CD4-positive, alpha-beta T cell treated with Interferon alpha-2 for 1 hour (primary cell): ENCODE measurements at regions not wholly inside any gene's neighbourhood (a gene's known extent, or its start where the extent isn't known, plus 50 kb on each side); places are given as distances from the start of the nearest gene placed in this dataset.
"Not testable (repeated sequence)": the region's sequence is repeated elsewhere in the genome, so short reads cannot be mapped to it uniquely, and the experiment has no call there.

Experiments used
- DNase-seq, 2 donors: peaks; one replicate each; pipeline ENCODE4 v3.0.0-alpha.2; 2020 to 2022

GRCh38 chr15:84421513-84422181 is 179.2 kb upstream of the ZSCAN2 start:
- DNase-seq: not testable (repeated sequence)

DNA sequence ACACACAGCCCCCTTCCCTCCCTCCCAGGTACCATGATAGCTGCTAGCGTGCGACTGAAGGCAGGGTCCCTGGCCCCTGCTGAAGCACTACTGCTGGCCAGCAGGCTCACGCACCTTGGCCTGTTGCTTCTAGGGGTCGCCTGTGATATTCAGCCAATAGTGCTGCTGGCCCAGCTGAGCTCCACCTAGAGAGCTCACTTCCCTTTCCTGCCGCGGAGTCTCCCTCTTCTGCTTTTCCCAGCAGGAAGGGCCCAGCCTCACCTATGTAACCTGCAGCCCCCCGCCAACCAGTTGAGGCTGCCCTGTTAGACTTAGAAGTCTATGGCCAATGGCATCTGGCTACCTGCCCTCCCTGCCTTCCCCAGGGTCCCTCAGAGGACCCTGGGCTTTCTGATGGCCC is 175.5 kb upstream of the ZSCAN2 start:
- not testable (repeated sequence) for DNase-seq

DNA sequence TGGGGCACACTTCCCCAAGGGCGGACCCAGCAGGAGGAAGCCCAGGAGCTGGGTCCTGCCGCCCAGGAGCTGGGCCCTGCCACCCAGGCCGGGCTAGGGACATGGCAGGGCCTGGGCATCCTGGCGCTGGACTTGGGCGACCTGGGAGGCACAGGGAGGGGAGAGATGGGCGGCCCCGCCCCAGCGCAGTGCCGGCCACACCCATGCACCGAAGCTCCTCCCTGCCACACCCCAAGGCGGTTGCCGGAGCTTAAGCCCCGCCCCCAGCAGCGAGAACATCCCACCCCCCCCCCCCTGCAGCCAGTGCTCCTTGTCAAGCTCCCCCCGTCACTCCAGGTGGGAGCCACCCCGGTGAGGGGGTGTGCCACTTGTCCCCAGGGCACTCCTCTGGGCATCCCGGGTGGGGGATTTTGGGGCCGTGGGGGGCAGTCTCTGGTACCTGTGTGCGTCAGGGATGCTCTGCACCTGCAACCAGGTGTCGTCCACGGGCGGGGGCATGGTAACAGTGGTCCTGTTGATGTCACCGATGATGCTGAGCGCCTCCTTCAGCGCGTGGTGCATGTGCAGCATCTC is 127.4 kb upstream of the ZSCAN2 start:
- DNase-seq: not testable (repeated sequence)

GRCh38 chr15:84476364-84477033 is 124.3 kb upstream of the ZSCAN2 start:
- not testable (repeated sequence) for DNase-seq

DNA sequence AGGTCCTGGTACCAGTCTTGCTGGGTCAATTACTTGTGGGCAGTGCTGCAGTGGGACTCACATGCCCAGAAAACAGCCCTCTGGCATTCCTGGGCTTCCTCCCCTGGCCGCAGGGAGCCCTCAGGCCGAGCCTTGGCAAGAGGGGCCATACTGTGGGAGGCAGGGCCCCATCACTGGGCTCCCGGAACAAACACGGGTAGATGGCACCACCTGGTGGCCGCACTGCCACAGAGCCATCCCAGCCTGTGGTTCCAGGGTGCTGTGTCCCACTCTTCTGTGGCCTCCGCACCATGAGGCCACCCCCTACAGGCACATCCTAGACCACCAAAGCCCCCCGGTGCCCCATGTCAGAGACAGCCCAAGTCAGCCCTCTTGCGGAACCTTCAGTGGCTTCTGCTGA is 123.3 kb upstream of the ZSCAN2 start:
- DNase-seq: not testable (repeated sequence)

DNA sequence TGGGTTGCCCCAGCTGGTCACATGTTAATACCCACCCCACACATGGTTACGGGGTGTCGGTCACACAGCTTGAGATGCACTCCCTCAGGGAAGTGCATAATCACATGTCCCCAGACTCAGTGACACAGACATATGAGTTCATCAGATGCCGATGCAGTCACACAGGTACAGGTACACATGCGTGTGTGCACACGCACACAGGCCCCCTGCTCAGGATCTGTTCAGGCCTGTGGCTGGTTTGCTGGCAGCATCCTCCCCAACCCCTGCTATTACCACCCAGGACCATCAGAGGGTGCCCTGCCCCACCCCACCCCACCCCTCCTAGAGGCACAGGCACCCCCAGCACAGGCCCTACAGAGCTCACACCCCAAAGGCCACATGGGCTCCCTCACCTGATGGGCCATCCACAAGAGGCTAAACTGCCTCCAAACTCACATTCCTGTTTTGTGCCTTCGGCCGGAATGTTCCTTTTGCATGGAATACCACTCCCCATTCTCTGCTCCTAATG is 120.6 kb upstream of the ZSCAN2 start:
- DNase-seq: not testable (repeated sequence)

DNA sequence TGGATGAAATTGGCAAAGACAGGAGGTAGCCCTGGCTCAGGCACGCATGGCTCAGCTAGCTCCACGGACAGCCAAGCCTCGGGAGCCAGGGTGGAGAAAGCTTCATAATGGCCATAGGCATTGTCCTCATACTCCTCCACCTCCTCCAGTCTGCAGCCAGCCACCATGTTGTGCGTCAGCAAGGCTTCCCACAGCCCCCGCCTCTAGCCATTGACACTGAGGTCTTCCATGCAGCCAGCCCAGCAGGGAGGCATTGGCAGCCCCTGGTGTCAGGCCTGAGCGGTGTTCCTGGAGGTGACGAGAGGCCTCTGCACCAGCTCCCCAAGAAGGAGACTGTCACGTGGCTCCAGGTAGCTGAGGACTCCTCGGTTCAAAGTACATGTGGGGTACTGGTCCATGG is 117.0 kb upstream of the ZSCAN2 start:
- not testable (repeated sequence) for DNase-seq

DNA sequence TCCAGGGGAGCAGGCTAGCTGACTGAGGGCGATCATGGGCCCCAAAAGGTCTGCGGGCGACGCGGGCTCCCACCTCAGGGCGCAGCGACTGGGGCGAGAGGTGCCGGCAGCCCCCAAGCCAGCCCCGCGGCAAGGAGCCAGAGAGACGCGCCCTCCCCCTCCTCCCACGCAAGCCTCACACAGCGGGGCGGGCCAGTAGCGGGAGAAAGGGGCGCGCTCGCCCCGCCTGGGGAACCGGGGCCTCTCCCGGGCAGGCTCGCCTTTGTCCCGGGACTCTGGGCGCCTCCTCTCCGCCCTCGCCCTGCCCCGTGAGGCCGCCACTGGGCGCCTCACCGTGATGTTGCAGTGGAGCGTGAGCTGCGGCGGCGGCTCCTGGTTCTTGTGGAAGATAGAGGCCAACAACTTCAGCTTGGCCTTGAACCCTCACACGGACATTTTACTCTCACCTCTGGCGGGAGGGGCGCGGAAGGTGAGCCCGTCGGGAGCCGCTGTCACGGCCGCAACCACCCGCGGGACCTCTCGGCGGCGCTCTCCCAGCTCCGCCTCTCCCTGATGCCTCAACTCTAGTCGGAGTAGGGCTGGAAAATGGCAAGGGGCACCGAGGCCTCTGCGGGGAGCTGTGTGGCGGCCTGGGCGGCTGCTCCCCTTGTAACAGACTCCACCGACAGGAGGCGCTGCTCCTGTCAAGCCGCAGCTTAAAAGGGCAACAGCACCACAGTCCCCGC is 100.5 kb upstream of the ZSCAN2 start:
- DNase-seq: peak in 1 of 2 donors; percentile 15

GRCh38 chr15:84503101-84503500 is 97.7 kb upstream of the ZSCAN2 start:
- DNase-seq: not testable (repeated sequence)

- DNase-seq: not testable (repeated sequence)
Observed at GRCh38 chr15:84505552-84505951, 95.3 kb upstream of the ZSCAN2 start.

- DNase-seq: not testable (repeated sequence)
Observed at GRCh38 chr15:84512324-84512723, 88.5 kb upstream of the ZSCAN2 start.

- not testable (repeated sequence) for DNase-seq
Observed at GRCh38 chr15:84516773-84517172, 84.0 kb upstream of the ZSCAN2 start.

DNA sequence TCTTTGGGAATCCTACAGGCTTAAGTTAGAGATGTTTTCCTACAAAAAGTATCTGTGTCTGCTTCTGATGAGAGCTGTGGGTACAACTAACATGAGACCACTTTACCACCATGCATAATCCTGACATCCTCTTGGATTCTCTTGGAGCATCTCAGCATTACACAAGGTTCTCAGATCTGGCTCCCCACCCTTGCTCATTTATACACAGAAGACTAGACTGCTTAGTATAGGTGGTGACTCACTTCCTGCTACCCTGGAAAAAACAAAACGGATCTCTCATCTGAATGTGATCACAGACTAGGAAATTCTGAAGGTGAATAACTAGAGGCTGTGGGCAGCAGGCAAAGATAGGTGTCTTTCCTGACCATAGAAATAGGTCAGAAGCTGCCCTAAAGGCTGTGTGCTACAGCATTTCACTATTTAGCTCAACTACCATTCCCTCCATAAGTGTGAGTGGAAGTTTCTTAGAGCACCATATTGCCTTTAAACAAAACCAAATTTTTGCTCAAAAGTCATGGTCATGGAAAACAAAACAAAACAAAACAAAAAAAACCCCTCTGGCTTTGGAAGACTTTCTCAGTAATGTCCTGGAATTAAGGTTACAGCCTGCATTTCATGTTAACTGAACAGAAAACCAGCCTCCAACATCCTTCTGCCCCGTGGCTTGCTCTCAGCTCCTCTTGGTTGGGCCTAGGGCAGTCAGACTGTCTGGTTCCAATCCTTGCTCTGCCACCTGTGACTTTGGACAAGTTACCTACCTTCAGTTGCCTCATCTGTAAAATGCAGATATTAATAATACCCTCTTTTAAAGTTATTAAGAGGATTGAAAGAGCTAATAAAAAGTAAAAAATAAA is 75.1 kb upstream of the ZSCAN2 start:
- peak in 1 of 2 donors; percentile 3 for DNase-seq

DNA sequence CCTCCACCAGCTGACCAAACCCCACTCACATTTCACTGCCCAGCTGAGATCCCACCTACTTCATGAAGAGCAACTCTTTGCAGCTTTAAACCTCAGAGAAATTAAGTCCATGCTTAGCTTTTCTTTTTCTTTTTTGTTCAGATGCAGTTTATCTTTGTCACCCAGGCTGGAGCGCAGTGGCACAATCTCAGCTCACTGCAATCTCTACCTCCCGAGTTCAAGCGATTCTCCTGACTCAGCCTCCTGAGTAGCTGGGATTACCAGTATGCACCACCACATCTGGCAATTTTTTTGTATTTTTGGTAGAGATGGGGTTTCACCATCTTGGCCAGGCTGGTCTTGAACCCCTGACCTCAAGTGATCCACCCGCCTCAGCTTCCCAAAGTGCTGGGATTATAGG is 70.1 kb upstream of the ZSCAN2 start:
- not testable (repeated sequence) for DNase-seq

GRCh38 chr15:84531223-84531622 is 69.6 kb upstream of the ZSCAN2 start:
- not testable (repeated sequence) for DNase-seq

DNA sequence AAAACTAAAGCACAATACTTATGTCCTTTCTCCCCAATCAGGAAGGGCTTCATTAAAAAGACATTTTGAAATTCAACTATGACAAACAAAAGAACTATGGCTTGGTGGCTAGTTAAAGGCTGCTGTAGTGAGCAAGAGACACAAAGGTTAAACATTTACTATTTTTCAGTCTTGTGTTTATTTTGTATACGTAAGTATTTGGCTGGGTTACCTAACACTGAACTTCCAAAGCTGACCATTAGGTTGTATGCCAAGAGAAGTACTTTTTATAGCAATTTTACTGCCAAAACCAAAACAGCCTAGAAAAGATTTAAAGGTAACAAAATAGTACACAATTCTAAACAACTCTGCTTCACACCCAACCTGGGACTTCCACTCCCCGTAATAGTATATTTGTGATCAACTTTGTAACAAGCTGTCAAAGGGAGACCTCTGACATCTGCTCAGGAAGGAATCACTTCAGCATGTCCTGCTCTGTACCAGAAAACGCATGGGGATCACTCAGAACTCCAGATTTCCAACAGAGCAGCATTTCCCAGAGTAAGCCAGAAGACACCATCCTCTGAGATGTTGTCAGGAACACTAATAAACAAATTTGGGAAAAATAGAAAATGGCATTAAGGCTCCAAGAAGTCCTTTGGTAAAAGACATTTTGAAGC is 69.0 kb upstream of the ZSCAN2 start:
- DNase-seq: not testable (repeated sequence)

DNA sequence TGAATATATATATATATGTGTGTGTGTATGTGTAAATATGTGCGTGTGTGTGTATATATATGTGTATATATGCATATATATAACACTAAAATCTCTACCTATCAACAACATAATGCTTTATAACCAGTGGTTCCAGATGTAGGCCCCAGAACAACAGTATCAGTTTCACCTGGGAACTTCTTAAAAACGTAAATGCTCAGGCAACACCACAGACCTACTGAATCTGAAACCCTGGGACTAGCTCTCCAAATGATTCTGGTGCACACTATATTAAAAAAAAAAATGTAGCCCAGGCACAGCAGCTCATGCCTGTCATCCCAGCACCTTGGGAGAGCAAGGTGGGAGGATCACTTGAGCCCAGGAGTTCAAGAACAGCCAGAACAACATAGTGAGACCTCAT is 67.1 kb upstream of the ZSCAN2 start:
- not testable (repeated sequence) for DNase-seq

DNA sequence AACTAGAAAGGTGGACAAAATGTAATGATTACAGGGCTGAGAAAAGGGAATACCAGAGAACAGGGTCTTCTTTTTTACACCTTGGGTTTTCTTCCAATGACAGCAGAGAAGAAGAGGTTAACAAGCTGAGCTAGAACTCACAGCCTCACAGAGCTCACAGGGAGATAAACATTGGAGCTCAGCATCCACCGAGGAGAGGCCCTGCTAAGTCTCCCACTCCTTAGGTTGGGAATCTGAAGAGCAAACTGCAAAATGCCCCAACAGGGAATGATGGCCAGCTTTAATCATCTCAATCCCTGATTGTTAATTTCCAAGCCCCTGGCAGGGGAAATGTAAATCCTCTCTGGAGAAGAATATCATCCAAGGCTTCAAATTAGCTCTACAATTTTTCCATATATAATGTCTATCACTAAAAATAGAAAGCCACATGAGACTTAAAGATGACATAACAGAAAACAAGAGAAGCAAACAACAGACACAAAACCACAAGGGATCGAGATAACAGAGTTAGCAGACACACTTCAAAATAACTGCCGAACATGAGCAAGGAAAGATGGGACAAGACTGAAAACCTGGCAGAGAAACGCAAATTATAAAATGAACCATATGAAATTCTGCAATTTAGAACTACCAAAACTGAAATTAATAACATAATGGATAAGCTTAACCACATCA is 66.1 kb upstream of the ZSCAN2 start:
- DNase-seq: not testable (repeated sequence)

DNA sequence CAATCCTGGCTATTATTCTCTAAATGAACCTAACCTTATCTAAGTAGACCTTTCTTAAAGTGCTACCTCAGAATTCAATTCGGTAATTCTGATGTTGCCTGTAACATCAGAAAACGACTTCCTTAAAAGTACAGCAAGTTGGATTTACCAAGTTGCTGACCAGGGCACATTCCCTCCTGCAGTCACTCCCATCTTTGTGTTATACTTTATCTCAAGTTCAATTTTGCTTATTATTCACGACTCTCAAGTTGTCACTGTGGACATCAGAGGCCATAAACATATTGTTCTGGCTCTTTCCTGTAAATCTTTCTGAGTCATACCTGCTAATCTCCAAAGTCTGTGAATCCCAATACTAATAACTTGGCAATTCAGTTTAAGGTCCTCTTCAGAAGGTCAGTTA is 64.6 kb upstream of the ZSCAN2 start:
- not testable (repeated sequence) for DNase-seq

- not testable (repeated sequence) for DNase-seq
Observed at GRCh38 chr15:84544586-84544985, 56.2 kb upstream of the ZSCAN2 start.

GRCh38 chr15:84547150-84547549 is 53.7 kb upstream of the ZSCAN2 start:
- DNase-seq: not testable (repeated sequence)
